CD4-positive, alpha-beta T cell treated with Interleukin-4 for 1 hour (primary cell): ENCODE measurements at regions not wholly inside any gene's neighbourhood (a gene's known extent, or its start where the extent isn't known, plus 50 kb on each side); places are given as distances from the start of the nearest gene placed in this dataset.

Experiments
- DNase-seq, 2 donors: peaks; one replicate each; pipeline ENCODE4 v3.0.0-alpha.2; 2020 to 2022

DNA sequence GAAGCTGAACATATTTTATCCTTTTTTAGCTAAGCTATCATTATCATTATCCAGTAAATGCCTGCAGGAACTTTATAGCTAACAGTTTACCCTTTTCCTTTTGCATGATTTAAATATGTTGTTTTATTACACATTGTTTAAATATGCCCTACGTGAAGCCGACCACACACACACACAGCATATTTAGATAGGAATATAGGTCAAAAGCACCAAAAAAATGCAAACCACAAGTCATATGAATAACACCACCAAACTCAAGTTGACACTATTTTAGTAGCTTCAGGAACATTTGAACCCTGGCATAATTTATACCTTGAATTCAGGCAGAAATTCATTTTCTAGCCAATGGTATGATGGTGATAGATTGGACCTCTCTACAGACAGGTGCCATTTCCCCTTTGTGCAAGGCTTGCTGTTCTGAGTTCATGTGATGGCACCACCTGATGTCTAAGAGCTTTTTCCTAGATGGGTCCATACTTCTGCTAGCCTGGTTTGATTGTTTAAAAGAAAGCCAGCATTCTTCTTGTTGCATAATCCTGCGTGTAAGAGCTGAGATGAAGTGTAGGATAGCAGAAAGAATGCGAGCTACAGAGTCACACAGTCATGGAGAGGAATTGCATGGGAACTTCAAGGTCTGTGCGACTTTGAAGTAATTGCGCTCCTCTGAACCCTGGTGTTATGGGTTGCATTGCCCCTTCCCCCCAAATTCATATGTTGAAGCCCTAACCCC lies 454.8 kb upstream of the SOX5 start:
- no peak for DNase-seq

DNA sequence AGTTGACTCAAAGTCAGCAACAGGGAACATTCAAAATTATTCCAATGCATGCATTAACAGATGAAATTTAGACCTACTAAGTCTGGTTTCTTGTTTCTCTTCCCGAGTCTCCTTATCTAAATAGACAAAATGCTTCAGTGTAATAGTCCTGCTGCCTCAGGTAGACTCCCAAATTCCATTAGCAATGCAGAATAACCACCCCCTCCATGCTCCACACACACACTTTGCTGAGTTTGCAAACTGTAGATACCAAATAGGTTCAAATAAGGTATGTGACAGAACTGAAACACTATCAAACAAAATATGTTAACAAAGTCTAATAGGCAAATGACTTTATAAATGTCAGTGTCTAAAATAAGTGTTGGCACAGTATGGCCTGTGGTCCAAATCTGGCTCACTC lies 451.1 kb upstream of the SOX5 start:
- DNase-seq = no peak

DNA sequence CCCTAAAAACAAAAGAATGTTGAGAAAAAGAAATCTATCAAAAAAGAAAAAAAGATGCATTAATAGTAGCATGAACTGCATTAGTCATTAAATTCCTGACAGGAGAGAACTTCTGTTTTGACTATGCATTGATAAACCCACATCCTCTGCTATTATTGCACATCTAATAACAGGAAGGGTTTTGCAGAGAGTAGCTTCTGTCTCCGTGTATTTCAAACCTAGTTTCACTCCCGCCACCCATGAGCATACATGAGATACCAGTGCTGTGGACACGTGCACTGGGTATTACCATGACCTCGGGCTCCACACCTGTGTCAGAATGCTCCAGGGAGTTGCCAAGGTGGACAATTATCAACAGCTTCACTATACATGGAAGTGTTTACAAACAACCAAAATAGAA lies 449.1 kb upstream of the SOX5 start:
- no peak for DNase-seq

DNA sequence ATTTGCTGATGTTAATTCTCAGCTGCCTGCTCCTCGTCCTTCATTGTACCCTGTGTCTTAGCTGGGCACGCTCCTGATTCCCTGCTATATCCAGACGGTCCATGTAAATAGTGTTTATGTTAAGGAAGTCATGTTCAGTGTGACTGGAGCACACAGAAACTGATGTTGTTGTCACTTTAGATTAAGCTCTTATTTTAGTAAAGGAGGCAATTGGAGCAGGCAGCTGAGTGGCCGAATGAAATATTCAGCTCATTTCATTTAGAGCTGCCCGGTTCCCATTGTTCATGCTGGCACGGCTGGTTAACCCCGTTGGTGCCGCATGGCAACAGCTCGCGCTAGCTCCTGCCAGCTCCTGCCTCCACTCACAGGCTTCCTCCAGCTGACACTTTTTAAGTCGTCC lies 446.8 kb upstream of the SOX5 start:
- DNase-seq = no peak

DNA sequence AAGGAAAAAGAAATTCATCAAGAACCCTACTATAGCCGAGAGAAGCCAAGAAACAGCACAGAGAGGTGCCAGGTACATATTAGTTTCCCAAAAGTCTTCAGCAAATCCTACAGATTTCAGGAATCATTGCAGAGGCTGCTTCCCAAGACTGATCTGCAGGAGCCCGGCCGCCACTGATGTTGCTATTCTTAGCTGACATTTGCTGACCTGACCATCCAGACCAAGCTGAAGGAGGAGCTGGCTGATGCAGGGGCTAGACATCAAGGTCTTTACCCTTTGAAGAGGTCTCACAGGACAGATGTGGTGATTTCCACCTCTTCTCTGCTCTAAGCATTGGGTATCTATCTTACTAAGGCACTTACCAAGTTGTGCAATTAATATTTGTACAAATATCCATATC lies 444.8 kb upstream of the SOX5 start:
- DNase-seq = no peak

DNA sequence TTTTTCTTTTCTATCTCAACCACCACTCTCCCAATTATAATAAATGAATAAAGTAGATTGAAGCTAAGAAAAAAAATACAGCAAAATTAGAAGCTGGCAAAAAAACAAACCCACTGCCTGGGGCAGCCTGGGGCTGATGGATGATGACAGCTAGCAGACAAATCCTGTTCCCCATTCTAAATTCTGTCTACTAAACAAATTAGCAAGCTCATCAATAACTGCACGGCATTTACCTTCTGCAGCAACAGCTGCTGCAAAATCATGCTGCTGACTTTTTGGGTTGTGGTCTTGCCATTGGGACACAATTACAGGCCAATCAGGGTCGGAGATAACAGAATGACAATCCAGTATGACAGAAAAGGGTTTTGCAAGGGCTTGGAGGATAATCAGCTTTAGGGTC lies 443.6 kb upstream of the SOX5 start:
- DNase-seq = no peak

DNA sequence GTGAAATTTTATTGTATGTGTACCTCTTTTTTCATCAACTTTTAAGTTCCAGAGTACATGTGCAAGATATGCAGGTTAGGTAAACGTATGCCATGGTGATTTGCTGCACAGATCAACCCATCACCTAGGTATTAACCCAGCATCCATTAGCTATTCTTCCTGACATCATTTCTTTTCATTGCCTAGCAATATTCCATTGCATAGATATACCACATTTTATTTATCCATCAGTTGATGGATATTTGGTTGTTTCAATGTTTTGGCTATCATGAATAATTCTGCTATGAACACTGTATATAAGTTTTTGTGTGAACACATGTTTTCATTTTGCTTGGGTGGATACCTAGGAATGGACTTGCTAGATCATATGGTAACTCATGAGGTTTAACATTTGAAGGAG lies 439.9 kb upstream of the SOX5 start:
- DNase-seq = no peak

DNA sequence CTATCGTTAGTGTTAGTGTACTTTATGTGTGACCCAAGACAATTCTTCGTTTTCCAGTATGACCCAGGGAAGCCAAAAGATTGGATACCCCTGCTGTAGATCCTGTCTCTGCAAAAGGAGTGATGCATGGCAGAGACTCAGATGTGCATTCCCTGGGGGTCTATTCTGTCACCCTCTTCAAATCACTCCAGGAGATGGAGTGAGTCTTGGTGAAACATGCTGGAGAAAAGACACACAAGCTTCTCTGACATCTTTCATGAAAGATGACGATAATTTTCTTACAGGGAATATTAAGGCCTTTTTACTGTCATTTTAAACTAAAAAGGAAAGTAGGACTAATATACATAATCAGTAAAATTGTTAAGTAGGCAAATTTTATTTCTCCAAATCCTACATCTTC lies 437.9 kb upstream of the SOX5 start:
- DNase-seq = no peak

DNA sequence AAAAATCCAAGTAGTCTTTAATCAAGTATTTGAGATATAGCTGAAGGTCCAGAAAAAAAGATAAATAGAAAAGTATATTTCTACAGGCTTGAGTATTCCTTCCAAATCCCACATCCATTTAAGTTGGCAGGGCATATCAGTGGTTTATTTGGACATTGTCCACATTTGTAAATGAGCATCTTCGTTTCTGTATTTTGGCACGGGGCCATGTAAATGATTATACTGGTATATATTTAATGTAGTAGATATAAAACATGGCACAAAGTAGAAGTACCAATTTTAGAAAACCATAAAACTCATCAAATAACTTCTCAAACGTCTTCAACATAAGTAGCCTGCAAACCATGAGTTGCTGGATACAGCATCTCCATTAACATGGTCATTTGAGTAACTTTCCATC lies 437.4 kb upstream of the SOX5 start:
- DNase-seq = no peak

DNA sequence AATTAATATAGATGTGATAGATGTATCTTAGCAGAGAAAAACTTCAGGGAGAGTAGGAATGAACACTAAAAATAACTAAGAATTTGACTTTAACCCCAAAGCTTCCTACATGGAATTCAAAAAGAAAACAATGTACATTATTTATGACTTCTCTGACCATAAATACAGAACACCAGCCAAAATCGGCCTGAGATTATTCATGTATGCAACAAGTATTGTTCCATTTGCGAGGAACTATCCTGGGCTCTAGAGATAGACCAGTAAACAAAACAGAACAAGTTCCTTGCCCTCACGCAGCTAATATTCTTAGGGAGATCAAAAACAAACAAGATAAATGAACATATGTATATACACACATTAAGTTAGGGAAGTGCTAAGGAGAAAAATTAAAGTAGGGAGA lies 432.3 kb upstream of the SOX5 start:
- no peak for DNase-seq

DNA sequence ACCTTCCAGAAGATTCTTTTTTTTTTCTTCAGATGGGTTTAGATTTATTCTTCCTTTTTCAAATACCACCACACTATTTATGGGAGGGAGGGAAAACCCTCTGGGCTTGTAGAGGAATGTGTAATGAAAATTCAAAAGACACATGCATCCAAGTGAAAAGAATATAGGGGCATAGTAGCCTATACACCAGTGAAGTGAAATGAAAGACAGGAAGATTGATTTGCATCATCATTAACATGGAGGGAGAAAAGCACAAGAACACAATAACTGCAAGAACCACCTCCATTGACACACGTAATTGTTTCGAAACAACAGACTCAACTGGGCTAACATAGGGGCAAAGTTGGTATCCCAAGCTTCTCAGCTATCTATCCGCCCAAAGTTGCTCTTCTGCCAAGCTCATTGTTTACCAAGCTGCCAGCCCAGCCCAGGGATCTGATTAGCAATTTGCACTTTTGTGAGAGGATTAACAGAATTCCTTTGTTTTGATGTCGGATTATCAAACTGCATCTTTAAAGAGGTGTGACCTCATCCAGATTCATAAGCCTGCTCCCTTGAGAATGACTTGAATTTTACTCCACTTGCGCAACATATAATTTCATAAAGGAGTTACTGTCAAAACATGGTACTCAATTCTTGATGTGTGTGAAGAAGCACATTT lies 430.5 kb upstream of the SOX5 start:
- no peak for DNase-seq

DNA sequence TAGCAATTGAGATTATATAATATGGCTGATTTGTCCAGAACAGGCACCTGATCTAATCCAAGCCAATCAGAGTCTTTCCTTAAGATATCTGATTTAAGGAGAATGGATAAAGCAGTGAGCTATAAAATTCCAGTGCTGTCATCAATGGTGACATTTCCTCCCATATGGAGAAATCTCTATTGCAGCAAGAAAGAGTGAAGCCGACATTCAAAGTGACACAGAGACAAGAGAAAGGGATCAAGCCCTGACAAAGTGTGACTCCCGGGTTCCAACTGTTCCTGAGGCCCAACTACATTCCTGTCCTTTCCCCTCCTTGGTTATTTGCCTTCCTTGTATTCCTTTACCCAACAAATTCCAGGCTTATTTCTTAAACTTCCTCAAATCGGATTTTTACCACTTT lies 430.0 kb upstream of the SOX5 start:
- DNase-seq = no peak

DNA sequence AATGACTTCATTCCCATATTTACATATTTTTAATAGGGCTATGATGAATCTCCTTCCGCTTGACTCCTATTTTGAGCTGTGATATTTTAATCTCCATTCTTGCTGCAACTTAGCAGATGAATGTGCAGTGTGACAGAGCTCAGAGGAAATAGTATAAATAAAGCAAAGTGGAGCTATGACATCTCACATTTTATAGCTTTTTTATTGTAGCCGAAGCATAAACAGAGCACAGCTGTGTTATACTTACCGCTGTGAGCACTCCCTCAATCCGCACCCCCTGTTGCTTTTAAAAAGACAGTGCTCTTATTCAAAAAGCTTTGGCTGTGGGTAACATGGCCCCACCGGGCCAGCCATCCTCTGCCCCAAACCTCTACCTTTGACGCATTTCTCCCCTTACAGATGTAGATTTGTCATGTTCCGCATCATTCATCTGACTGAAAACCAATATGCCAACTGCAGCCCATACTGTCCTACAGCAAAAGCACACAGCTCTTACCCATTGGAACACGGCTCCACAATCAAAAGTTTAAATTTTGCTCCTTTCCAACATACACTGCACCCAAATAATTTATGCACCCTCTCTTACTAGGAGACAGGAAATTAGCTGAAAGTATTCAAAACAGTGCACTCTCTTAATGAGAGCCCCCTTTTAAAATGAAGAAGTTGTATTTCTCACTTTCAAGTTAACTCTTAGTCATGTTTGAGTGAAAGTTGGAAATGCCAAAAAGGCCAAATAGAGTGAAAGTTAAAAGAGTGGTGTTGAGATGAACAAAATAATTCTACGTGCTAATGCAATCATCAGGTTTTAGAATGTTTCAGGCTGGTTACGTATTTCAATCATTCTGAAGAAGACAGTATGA lies 429.3 kb upstream of the SOX5 start:
- no peak for DNase-seq

DNA sequence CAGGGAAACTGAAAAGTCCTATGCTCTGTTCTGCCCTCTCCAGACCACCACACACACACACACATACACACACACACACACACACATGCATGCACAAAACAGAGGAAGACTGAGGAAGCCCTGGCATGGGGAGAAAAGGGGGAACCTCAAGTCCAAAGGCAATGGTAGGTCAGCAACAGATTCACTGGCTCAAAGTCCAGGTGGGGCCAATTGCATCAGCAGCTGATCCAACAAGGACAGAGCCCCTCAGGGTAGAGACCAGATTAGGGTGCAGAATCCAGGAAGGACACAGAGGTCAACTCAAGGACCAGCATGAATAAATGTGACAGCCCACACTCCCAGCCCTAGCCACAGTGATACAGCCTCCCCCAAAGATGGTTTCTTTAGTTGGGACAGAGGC lies 425.0 kb upstream of the SOX5 start:
- DNase-seq = no peak

DNA sequence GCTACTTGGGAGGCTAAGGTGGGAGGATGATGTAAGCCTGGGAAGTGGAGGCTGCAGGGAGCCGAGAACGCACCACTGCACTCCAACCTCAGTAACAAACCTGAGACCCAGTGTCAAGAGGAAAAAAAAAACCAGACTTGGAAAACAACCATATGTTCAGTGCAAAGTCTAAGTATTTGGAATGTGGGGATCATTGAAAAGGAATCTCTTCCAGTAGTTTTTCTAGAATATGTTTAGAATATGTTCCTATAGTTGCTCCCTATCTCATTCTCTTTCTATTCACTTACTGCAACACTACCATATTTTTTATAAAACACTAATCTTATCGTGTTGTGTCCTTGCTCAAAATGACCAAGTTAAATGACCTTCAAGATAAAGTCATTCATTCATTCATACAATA lies 423.5 kb upstream of the SOX5 start:
- DNase-seq = no peak

DNA sequence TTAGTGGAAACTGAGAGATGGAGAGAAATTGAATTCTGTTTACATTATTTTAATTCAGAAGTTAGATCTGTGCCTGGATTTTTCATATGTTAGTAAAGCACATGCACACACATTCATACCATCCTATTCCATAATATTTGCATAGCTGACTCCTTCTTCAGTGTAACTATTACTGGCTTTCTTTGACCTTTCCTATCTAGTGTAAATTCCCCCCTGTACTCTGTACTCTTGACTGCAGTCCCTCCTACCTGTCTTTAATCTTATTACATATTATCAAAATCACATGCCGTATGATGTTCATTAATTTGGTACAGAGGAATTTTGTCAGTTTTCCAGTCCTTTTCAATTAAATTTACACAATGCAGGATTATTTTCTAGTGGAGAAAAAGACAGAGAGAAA lies 417.0 kb upstream of the SOX5 start:
- no peak for DNase-seq

DNA sequence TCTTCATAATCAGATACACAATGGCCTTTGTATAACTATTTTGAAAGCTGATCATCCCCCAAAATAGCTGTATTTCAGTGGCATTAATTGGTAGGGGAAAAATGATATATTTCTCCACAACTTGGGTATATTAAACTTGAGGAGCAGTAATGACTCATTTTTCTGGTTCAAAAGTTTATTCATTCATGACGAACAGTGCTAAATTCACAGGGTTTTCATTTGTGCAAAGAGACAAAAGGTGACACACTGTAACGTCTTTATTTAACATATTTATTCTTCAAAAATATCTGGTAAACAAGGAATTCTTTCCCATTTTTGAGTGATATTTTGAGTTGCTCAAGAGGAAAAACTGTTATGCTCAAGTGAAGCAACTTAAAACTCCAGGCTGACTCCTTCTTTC lies 415.5 kb upstream of the SOX5 start:
- DNase-seq = no peak

DNA sequence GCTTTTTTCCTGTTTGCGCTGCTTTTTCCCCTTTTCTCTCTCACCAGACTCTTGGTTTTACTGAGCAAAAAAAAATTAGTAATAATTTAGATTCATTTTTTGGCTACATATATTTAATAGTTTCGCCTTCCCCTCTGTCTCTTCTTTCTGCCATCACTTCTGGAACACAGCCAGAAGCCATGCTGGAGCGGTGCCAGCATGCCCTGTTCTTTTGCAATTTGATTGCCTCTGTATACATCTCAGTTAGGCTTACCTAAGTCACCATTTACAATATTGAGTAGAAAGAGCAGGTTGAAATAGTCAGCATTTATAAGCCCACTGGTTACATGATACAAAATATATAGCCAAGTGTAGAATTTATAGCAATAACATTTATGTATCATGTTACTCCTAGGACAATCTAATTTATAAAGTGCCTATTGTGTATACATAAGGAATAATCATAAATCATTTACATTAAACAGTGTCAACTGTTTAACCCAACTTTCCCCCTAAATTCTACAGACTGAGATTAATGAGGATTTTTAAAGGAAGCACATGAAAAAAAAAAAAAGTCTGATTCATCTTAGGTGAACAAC lies 413.8 kb upstream of the SOX5 start:
- no peak for DNase-seq

DNA sequence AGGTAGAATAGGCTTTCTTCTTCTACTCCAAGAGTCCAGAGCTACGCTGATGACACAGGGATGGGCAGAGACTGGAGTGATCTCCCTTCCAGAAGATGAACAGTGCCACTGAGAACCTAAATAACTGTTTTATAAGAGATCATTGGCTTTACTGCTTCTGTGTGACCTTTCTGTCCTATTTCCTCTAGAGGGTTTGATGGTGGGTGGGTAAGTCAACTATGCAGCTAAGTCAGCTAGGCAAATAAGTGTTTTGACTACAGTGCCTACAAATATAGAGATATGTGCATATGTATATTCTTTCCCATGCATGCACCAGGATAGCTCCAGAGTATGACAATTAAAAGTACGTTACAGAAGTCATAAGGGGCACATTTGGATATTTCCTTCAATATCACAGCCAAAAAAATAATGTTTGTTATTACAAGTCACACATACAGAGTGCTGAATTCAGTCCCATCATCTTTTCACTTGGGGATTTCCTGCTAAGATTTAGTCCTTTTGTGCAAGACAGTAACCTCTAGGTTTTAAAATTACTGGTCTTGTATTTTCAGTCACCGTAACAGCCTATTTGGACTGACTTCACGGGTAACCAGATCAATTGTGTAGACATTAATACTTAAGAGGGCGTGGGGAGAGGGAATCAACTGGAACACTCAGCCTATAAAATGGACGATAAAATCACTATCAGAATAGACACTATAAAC lies 412.6 kb upstream of the SOX5 start:
- no peak for DNase-seq

DNA sequence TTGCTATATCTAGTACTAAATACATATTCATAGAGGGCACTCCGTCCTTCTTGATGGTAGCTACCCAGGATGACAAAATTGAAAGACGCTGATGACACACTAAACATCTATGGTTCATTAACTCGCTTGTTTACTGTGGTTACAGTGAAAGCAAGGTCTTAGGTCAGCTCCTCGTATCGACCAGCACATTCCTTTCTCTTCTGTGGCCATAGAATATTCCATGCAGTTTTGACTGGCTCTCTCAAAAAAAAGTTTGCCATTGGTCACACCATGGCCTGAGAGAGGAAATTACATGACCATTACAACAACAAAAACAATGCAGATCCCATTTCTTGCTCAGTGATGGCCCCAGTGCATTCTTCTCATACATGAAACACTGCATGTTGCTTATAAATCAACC lies 411.4 kb upstream of the SOX5 start:
- no peak for DNase-seq

DNA sequence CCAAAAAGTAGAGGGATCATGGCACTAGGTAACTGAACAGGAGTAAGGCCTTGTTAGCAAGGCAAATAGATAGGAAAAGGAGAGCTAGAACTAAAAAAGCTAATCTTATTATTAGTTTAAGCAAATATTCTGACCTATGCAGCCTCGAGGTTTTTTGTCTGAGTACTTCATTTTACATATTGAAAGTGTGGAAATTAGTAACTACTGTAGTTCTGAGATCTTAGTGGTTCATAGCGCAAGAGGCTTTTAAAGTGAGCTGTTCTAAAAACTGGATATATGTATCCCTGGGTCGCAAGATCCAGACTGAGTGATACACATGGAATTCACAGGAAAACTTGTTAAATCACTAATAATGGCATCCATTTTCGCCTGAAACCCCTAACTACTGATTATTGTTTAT lies 411.0 kb upstream of the SOX5 start:
- no peak for DNase-seq

DNA sequence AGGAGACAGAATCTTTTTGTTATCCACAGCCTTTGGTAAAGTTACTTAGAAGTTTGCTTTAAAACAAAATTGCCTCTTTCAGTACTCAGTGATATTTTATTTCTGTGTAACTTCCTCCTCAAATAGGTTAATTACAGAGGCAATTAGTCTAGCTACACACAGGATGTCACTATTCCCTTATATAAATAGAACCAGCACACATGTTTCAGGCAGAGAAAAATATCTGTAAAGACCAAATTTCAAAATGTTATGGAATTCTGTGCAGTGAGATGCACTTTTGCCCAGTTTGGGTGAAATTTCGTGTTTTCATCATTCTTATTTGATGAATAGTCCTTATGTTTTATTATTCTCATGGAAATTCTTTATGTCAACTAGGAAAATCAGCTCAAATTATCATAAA lies 410.6 kb upstream of the SOX5 start:
- DNase-seq = no peak

DNA sequence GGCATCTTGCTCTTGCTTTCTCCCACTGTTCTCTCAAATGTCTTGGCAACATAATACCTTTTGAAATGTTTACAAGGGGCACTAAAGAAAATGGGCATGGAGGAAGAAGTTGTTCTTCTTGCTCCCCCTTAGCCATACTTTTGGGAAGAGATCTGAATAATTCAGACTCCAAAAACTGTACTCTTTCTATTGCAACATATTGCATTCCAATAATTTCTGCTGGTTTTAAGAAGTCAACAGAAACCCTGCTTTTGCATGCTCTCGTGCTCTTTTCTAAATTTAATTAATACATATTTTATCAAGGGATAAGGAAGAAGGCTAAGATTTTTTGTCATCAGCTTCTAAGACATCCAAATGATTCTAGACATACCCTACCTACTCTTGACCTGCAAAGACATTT lies 409.9 kb upstream of the SOX5 start:
- DNase-seq = no peak
